ENCODE measurements at regions not wholly inside any gene's neighbourhood (a gene's known extent, or its start where the extent isn't known, plus 50 kb on each side); places are given as distances from the start of the nearest gene placed in this dataset.

- no peak for ATAC-seq
These were observed 202.0 kb downstream of the KATNAL1 start for GRCh38 chr13:30105381-30105780.

- ATAC-seq = no peak
These were observed 204.1 kb downstream of the KATNAL1 start for GRCh38 chr13:30103161-30103840.

GRCh38 chr13:30100226-30100625 lies 207.1 kb downstream of the KATNAL1 start:
- no peak for ATAC-seq

- no peak for ATAC-seq
These were observed 209.7 kb downstream of the KATNAL1 start for GRCh38 chr13:30097701-30098100.

GRCh38 chr13:30097089-30097488 lies 210.3 kb downstream of the KATNAL1 start:
- no peak for ATAC-seq

GRCh38 chr13:30094015-30094414 lies 213.3 kb downstream of the KATNAL1 start:
- ATAC-seq = no peak

- no peak for ATAC-seq
These were observed 214.1 kb downstream of the KATNAL1 start for GRCh38 chr13:30093236-30093635.

- no peak for ATAC-seq
These were observed 215.7 kb downstream of the KATNAL1 start for GRCh38 chr13:30091691-30092090.

GRCh38 chr13:30091035-30091434 lies 216.3 kb downstream of the KATNAL1 start:
- no peak for ATAC-seq

GRCh38 chr13:30088312-30088855 lies 219.0 kb downstream of the KATNAL1 start:
- no peak for ATAC-seq

GRCh38 chr13:30085087-30085486 lies 222.3 kb downstream of the KATNAL1 start:
- ATAC-seq = no peak

- ATAC-seq = no peak
These were observed 225.0 kb downstream of the KATNAL1 start for GRCh38 chr13:30082391-30082790.

- ATAC-seq = no peak
These were observed 226.0 kb downstream of the KATNAL1 start for GRCh38 chr13:30081331-30081730.

GRCh38 chr13:30079501-30079900 lies 227.8 kb downstream of the KATNAL1 start:
- no peak for ATAC-seq

GRCh38 chr13:30078059-30078458 lies 227.6 kb upstream of the UBL3 start:
- ATAC-seq = no peak

- ATAC-seq = no peak
These were observed 226.9 kb upstream of the UBL3 start for GRCh38 chr13:30077240-30077735.

- ATAC-seq = no peak
These were observed 224.7 kb upstream of the UBL3 start for GRCh38 chr13:30074955-30075614.

- no peak for ATAC-seq
These were observed 224.0 kb upstream of the UBL3 start for GRCh38 chr13:30074431-30074830.

- ATAC-seq = peak; percentile 20
These were observed 222.4 kb upstream of the UBL3 start for GRCh38 chr13:30072818-30073186.

GRCh38 chr13:30071969-30072817 lies 221.8 kb upstream of the UBL3 start:
- ATAC-seq = peak; percentile 92

- no peak for ATAC-seq
These were observed 214.8 kb upstream of the UBL3 start for GRCh38 chr13:30065181-30065580.

GRCh38 chr13:30063892-30064291 lies 213.5 kb upstream of the UBL3 start:
- no peak for ATAC-seq

GRCh38 chr13:30061217-30061616 lies 210.8 kb upstream of the UBL3 start:
- ATAC-seq = no peak

Data from esophagus mucosa (tissue), 1 donor.